ENCODE measurements at regions not wholly inside any gene's neighbourhood (a gene's known extent, or its start where the extent isn't known, plus 50 kb on each side); places are given as distances from the start of the nearest gene placed in this dataset.

DNA sequence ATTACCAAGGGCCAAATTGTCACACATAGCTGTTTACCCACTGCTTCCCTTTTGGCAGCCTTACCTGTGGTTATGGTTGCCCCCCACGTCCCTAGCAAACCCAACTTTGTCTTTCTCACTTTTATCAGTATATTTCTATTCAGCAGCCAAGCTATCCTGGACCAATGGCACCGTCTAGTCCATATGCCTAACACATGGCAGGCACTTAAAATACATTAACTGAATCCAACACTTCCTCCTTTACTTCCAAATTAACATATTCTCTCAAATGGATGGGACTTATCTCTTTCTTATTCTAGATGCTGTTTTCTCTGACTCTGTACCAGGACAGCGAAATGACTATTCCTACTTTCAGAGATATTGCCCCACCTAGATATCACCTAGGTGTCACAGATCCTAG lies 50.9 kb upstream of the SLC44A1 start:
- Histone ChIP-seq H3K4me1 (peaks cover 0 to 33% (median 0%) of the 10 kb centered on the region in 9 donors), H3K27me3 (peaks cover 0 to 6% (median 0%) of the 10 kb centered on the region in 7 donors), H3K9me3 (no peaks in the 10 kb centered on the region), H3K27ac (no peak overlapping the region), H3K4me3 (no peak overlapping the region), H3K36me3 (no peaks in the 10 kb centered on the region)
- DNase-seq (no peak), ATAC-seq (no peak)
- WGBS, 2 donors: 76 to 86% methylated on average over 3 of the region's 3 CpGs
- intact Hi-C loops (cut with DNase I): no loop called here
- TF ChIP-seq, protein P1, sequence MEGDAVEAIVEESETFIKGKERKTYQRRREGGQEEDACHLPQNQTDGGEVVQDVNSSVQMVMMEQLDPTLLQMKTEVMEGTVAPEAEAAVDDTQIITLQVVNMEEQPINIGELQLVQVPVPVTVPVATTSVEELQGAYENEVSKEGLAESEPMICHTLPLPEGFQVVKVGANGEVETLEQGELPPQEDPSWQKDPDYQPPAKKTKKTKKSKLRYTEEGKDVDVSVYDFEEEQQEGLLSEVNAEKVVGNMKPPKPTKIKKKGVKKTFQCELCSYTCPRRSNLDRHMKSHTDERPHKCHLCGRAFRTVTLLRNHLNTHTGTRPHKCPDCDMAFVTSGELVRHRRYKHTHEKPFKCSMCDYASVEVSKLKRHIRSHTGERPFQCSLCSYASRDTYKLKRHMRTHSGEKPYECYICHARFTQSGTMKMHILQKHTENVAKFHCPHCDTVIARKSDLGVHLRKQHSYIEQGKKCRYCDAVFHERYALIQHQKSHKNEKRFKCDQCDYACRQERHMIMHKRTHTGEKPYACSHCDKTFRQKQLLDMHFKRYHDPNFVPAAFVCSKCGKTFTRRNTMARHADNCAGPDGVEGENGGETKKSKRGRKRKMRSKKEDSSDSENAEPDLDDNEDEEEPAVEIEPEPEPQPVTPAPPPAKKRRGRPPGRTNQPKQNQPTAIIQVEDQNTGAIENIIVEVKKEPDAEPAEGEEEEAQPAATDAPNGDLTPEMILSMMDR (IDR thresholded peaks at IDR 0.05): no peak

DNA sequence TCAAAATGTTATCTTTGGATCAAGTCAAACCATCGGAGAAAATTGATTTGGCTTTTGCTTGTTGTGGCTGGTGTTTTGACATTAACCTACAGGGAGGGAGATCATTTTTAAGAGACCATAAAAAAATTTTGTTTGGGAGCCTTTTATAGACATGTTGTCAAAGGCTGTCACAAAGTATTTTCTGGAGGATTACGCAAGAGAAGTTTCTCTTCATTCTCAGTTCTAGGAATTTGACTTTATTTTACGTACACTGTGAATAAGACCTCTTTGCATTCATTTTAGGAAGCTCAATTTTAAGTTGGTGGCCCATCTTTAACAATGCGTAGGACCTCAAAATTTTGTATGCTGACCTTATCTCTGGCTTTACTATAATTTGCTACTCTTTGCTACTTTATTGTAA lies 50.2 kb upstream of the SLC44A1 start:
- WGBS, 2 donors: 82 to 90% methylated on average over 4 of the region's 4 CpGs
- H3K27me3 ChIP-seq: peaks cover 0 to 6% (median 0%) of the 10 kb centered on the region in 7 donors

More for the DNA sequence above, 50.2 kb upstream of the SLC44A1 start:
- intact Hi-C loops (cut with DNase I): no loop called here
- ATAC-seq: no peak
- Histone ChIP-seq H3K9me3 (no peaks in the 10 kb centered on the region), H3K4me3 (no peak overlapping the region), H3K27ac (no peak overlapping the region), H3K36me3 (no peaks in the 10 kb centered on the region), H3K4me1 (peaks cover 0 to 33% (median 0%) of the 10 kb centered on the region in 9 donors)
- TF ChIP-seq, protein P1 (IDR thresholded peaks at IDR 0.05): no peak
- no peak for DNase-seq
